ENCODE measurements at regions not wholly inside any gene's neighbourhood (a gene's known extent, or its start where the extent isn't known, plus 50 kb on each side); places are given as distances from the start of the nearest gene placed in this dataset.

- DNase-seq, result no peak
- H3K4me1 ChIP-seq (ENCODE audit: control insufficient read depth, insufficient read depth, low read length), result peaks cover 50% of the 10 kb centered on the region
- H3K27me3 ChIP-seq (ENCODE audit: control insufficient read depth, insufficient read depth, low read length), result no peaks in the 10 kb centered on the region
- H3K9me3 ChIP-seq (replicated peaks; ENCODE audit: control insufficient read depth, low read depth, low read length), result no peaks in the 10 kb centered on the region
- no peak overlapping the region for H3K27ac ChIP-seq (ENCODE audit: low read length)
- no peak overlapping the region for H3K4me3 ChIP-seq (ENCODE audit: low read length)
- no peaks in the 10 kb centered on the region for H3K36me3 ChIP-seq (ENCODE audit: control insufficient read depth, insufficient read depth, low read length)
- 83% methylated on average over 4 of the region's 4 CpGs for WGBS (ENCODE audit: insufficient coverage)
These were observed 80.3 kb downstream of the SLC4A3 start for GRCh38 chr2:219707496-219708285.

- H3K36me3 ChIP-seq (ENCODE audit: control insufficient read depth, insufficient read depth, low read length), result no peaks in the 10 kb centered on the region
- H3K4me3 ChIP-seq (ENCODE audit: low read length), result no peak overlapping the region
- peaks cover 34% of the 10 kb centered on the region for H3K4me1 ChIP-seq (ENCODE audit: control insufficient read depth, insufficient read depth, low read length)
- H3K9me3 ChIP-seq (replicated peaks; ENCODE audit: control insufficient read depth, low read depth, low read length), result no peaks in the 10 kb centered on the region
- peak; percentile 65 for DNase-seq
- WGBS (ENCODE audit: insufficient coverage), result 80% methylated on average over 1 of the region's 2 CpGs
- H3K27ac ChIP-seq (ENCODE audit: low read length), result peak overlapping the region; percentile 76
- H3K27me3 ChIP-seq (ENCODE audit: control insufficient read depth, insufficient read depth, low read length), result no peaks in the 10 kb centered on the region
These were observed 81.9 kb downstream of the SLC4A3 start for GRCh38 chr2:219709331-219709761.

GRCh38 chr2:219713110-219713509 is 85.7 kb downstream of the SLC4A3 start:
- H3K36me3 ChIP-seq (ENCODE audit: control insufficient read depth, insufficient read depth, low read length), result no peaks in the 10 kb centered on the region
- peaks cover 14% of the 10 kb centered on the region for H3K4me1 ChIP-seq (ENCODE audit: control insufficient read depth, insufficient read depth, low read length)
- H3K9me3 ChIP-seq (replicated peaks; ENCODE audit: control insufficient read depth, low read depth, low read length), result no peaks in the 10 kb centered on the region
- H3K27ac ChIP-seq (ENCODE audit: low read length), result no peak overlapping the region
- 75% methylated on average over 1 of the region's 1 CpG for WGBS (ENCODE audit: insufficient coverage)
- no peak for DNase-seq
- no peak overlapping the region for H3K4me3 ChIP-seq (ENCODE audit: low read length)
- H3K27me3 ChIP-seq (ENCODE audit: control insufficient read depth, insufficient read depth, low read length), result no peaks in the 10 kb centered on the region

- peaks cover 4% of the 10 kb centered on the region for H3K4me1 ChIP-seq (ENCODE audit: control insufficient read depth, insufficient read depth, low read length)
- no peak overlapping the region for H3K27ac ChIP-seq (ENCODE audit: low read length)
- no peaks in the 10 kb centered on the region for H3K27me3 ChIP-seq (ENCODE audit: control insufficient read depth, insufficient read depth, low read length)
- no peak for DNase-seq
- no peaks in the 10 kb centered on the region for H3K36me3 ChIP-seq (ENCODE audit: control insufficient read depth, insufficient read depth, low read length)
- H3K4me3 ChIP-seq (ENCODE audit: low read length), result no peak overlapping the region
- H3K9me3 ChIP-seq (replicated peaks; ENCODE audit: control insufficient read depth, low read depth, low read length), result no peaks in the 10 kb centered on the region
- 100% methylated on average over 1 of the region's 1 CpG for WGBS (ENCODE audit: insufficient coverage)
These were observed 87.4 kb downstream of the SLC4A3 start for GRCh38 chr2:219714681-219715400.

GRCh38 chr2:219718066-219718465 is 90.6 kb downstream of the SLC4A3 start:
- no peak for DNase-seq
- peaks cover 5% of the 10 kb centered on the region for H3K4me1 ChIP-seq (ENCODE audit: control insufficient read depth, insufficient read depth, low read length)
- WGBS (ENCODE audit: insufficient coverage), result no CpG with 5 or more reads among the region's 3 CpGs
- H3K27ac ChIP-seq (ENCODE audit: low read length), result no peak overlapping the region
- H3K9me3 ChIP-seq (replicated peaks; ENCODE audit: control insufficient read depth, low read depth, low read length), result no peaks in the 10 kb centered on the region
- no peaks in the 10 kb centered on the region for H3K36me3 ChIP-seq (ENCODE audit: control insufficient read depth, insufficient read depth, low read length)
- no peak overlapping the region for H3K4me3 ChIP-seq (ENCODE audit: low read length)
- H3K27me3 ChIP-seq (ENCODE audit: control insufficient read depth, insufficient read depth, low read length), result no peaks in the 10 kb centered on the region

GRCh38 chr2:219719521-219719920 is 92.1 kb downstream of the SLC4A3 start:
- H3K27ac ChIP-seq (ENCODE audit: low read length), result no peak overlapping the region
- no peak for DNase-seq
- no peaks in the 10 kb centered on the region for H3K9me3 ChIP-seq (replicated peaks; ENCODE audit: control insufficient read depth, low read depth, low read length)
- H3K36me3 ChIP-seq (ENCODE audit: control insufficient read depth, insufficient read depth, low read length), result no peaks in the 10 kb centered on the region
- no peak overlapping the region for H3K4me3 ChIP-seq (ENCODE audit: low read length)
- peaks cover 5% of the 10 kb centered on the region for H3K4me1 ChIP-seq (ENCODE audit: control insufficient read depth, insufficient read depth, low read length)
- WGBS (ENCODE audit: insufficient coverage), result 86% methylated on average over 1 of the region's 4 CpGs
- H3K27me3 ChIP-seq (ENCODE audit: control insufficient read depth, insufficient read depth, low read length), result no peaks in the 10 kb centered on the region

DNA sequence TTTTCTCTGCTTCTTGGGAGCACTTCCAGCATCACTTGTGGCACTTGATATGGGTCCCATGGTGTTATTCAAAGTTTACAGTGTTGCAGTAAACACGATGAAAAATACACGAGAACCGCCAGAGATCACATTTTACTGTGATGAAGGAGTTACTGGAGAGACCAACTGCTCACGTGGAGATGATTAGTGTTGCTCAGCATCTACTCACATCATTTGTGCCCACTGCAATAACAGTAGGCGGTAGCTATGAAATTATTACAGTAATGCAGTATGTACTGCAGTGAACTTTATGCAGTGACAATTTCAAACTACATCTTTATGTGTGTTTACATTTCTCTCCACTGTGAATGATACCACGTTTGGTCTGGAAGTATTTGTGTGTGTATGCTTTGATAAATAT is 93.5 kb downstream of the SLC4A3 start:
- Histone ChIP-seq H3K4me1 (ENCODE audit: control insufficient read depth, insufficient read depth, low read length) (peaks cover 5% of the 10 kb centered on the region), H3K27ac (ENCODE audit: low read length) (no peak overlapping the region), H3K27me3 (ENCODE audit: control insufficient read depth, insufficient read depth, low read length) (no peaks in the 10 kb centered on the region), H3K4me3 (ENCODE audit: low read length) (no peak overlapping the region), H3K9me3 (replicated peaks; ENCODE audit: control insufficient read depth, low read depth, low read length) (no peaks in the 10 kb centered on the region), H3K36me3 (ENCODE audit: control insufficient read depth, insufficient read depth, low read length) (no peaks in the 10 kb centered on the region)
- WGBS (ENCODE audit: insufficient coverage), result no CpG with 5 or more reads among the region's 6 CpGs
- DNase-seq, result no peak

DNA sequence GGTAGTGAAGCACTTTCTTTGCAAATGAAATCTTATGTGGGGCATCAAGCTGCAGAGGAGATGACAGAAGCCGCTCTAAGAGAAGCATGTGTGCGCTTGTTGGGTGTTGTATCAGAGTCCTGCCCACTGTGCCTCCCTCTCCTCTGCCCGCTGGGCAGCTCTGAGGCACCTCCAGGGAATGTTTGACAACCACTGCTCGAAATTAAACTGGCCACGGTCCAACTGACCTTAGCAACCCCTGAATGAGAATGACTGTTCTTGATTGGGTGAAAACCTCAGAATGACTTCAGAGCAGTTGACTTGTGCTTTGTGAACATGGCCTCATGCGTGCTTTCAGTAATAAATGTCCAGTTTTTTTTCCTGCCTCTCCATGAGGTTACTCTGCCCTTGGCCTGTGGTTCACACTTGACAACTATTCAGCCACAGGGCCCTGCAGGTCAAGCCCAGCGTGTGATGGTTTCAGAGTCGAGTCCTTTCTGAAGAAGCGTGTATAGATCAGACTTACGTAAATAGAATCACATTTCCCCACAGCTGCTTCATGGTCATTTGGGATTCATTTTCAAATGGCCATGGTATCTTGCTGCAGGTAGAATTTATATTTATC is 94.9 kb downstream of the SLC4A3 start:
- H3K27me3 ChIP-seq (ENCODE audit: control insufficient read depth, insufficient read depth, low read length), result peaks cover 2% of the 10 kb centered on the region
- no peak overlapping the region for H3K4me3 ChIP-seq (ENCODE audit: low read length)
- H3K9me3 ChIP-seq (replicated peaks; ENCODE audit: control insufficient read depth, low read depth, low read length), result no peaks in the 10 kb centered on the region
- WGBS (ENCODE audit: insufficient coverage), result 71% methylated on average over 6 of the region's 10 CpGs
- peaks cover 5% of the 10 kb centered on the region for H3K4me1 ChIP-seq (ENCODE audit: control insufficient read depth, insufficient read depth, low read length)
- H3K27ac ChIP-seq (ENCODE audit: low read length), result no peak overlapping the region
- H3K36me3 ChIP-seq (ENCODE audit: control insufficient read depth, insufficient read depth, low read length), result no peaks in the 10 kb centered on the region
- no peak for DNase-seq

DNA sequence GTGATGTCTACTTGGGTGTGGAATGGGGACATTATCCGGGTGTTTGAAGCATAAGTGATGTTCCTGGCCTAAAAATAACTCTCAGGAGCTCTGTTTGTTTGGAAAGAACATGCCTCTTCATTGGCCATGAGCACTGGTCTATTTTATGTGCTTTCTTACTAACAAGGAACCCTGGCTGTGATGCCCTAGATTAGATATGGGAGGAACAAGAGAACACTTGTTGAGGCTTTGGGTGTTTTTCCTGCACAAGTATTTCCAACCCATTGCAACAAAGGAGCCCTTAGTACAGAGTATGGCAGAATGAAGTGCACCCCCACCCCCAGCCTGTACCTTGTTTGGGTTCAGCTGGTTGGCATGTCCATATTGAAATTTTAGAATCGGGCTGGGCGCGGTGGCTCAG is 95.9 kb downstream of the SLC4A3 start:
- H3K4me3 ChIP-seq (ENCODE audit: low read length), result no peak overlapping the region
- peaks cover 2% of the 10 kb centered on the region for H3K27me3 ChIP-seq (ENCODE audit: control insufficient read depth, insufficient read depth, low read length)
- peaks cover 9% of the 10 kb centered on the region for H3K4me1 ChIP-seq (ENCODE audit: control insufficient read depth, insufficient read depth, low read length)
- H3K36me3 ChIP-seq (ENCODE audit: control insufficient read depth, insufficient read depth, low read length), result no peaks in the 10 kb centered on the region
- H3K9me3 ChIP-seq (replicated peaks; ENCODE audit: control insufficient read depth, low read depth, low read length), result no peaks in the 10 kb centered on the region
- 100% methylated on average over 4 of the region's 4 CpGs for WGBS (ENCODE audit: insufficient coverage)
- DNase-seq, result no peak
- no peak overlapping the region for H3K27ac ChIP-seq (ENCODE audit: low read length)

GRCh38 chr2:219724628-219725027 is 97.2 kb downstream of the SLC4A3 start:
- no peak overlapping the region for H3K27ac ChIP-seq (ENCODE audit: low read length)
- no CpG with 5 or more reads among the region's 1 CpG for WGBS (ENCODE audit: insufficient coverage)

More at GRCh38 chr2:219724628-219725027, 97.2 kb downstream of the SLC4A3 start:
- Histone ChIP-seq H3K9me3 (replicated peaks; ENCODE audit: control insufficient read depth, low read depth, low read length) (no peaks in the 10 kb centered on the region), H3K27me3 (ENCODE audit: control insufficient read depth, insufficient read depth, low read length) (peaks cover 2% of the 10 kb centered on the region), H3K4me1 (ENCODE audit: control insufficient read depth, insufficient read depth, low read length) (peaks cover 14% of the 10 kb centered on the region), H3K4me3 (ENCODE audit: low read length) (no peak overlapping the region), H3K36me3 (ENCODE audit: control insufficient read depth, insufficient read depth, low read length) (no peaks in the 10 kb centered on the region)
- no peak for DNase-seq

Data from muscle of leg (tissue), 3 donors.